HT1080 (cell line): ENCODE measurements at regions not wholly inside any gene's neighbourhood (a gene's known extent, or its start where the extent isn't known, plus 50 kb on each side); places are given as distances from the start of the nearest gene placed in this dataset.
"Not testable (repeated sequence)": the region's sequence is repeated elsewhere in the genome, so short reads cannot be mapped to it uniquely, and the experiment has no call there.

Source experiments
- DNase-seq: peaks from one replicate; pipeline ENCODE4 v3.0.0-alpha.2; 2015; ENCODE audit warnings: low read depth

- no peak for DNase-seq
Measured at GRCh38 chr12:4193821-4194220, 79.7 kb upstream of the CCND2 start.

GRCh38 chr12:4191642-4192041, 81.9 kb upstream of the CCND2 start:
- no peak for DNase-seq

- no peak for DNase-seq
Measured at GRCh38 chr12:4191149-4191548, 82.4 kb upstream of the CCND2 start.

GRCh38 chr12:4190366-4191063, 83.0 kb upstream of the CCND2 start:
- no peak for DNase-seq

GRCh38 chr12:4189721-4190120, 83.8 kb upstream of the CCND2 start:
- DNase-seq, result no peak

GRCh38 chr12:4187916-4188315, 85.6 kb upstream of the CCND2 start:
- no peak for DNase-seq

- not testable (repeated sequence) for DNase-seq
Measured at GRCh38 chr12:4187315-4187714, 86.2 kb upstream of the CCND2 start.

- no peak for DNase-seq
Measured at GRCh38 chr12:4178424-4179170, 95.0 kb upstream of the CCND2 start.

GRCh38 chr12:4177262-4177661, 96.3 kb upstream of the CCND2 start:
- DNase-seq, result no peak

GRCh38 chr12:4176168-4176567, 97.4 kb upstream of the CCND2 start:
- DNase-seq, result no peak

- no peak for DNase-seq
Measured at GRCh38 chr12:4174417-4174816, 99.1 kb upstream of the CCND2 start.

GRCh38 chr12:4172999-4173398, 100.6 kb upstream of the CCND2 start:
- no peak for DNase-seq

GRCh38 chr12:4171742-4172141, 101.8 kb upstream of the CCND2 start:
- no peak for DNase-seq

GRCh38 chr12:4169959-4170358, 103.6 kb upstream of the CCND2 start:
- no peak for DNase-seq

- no peak for DNase-seq
Measured at GRCh38 chr12:4169531-4169930, 104.0 kb upstream of the CCND2 start.

- no peak for DNase-seq
Measured at GRCh38 chr12:4168036-4168435, 105.5 kb upstream of the CCND2 start.

- DNase-seq, result peak; percentile 30
Measured at GRCh38 chr12:4164559-4165558, 108.7 kb upstream of the CCND2 start.

- no peak for DNase-seq
Measured at GRCh38 chr12:4164188-4164558, 109.4 kb upstream of the CCND2 start.

GRCh38 chr12:4161718-4162117, 111.8 kb upstream of the CCND2 start:
- DNase-seq, result no peak

- no peak for DNase-seq
Measured at GRCh38 chr12:4160314-4161040, 113.1 kb upstream of the CCND2 start.

- DNase-seq, result no peak
Measured at GRCh38 chr12:4159851-4160250, 113.7 kb upstream of the CCND2 start.
